AG09309 (cell line): ENCODE measurements at regions not wholly inside any gene's neighbourhood (a gene's known extent, or its start where the extent isn't known, plus 50 kb on each side); places are given as distances from the start of the nearest gene placed in this dataset.
"Not testable (repeated sequence)": the region's sequence is repeated elsewhere in the genome, so short reads cannot be mapped to it uniquely, and the experiment has no call there.

Source experiments
- DNase-seq: peaks from one replicate; pipeline ENCODE4 v3.0.0-alpha.2; 2010; ENCODE audit warnings: low read depth
- H3K4me3 ChIP-seq: 2 replicates; pipeline ENCODE4 v1.5.1; 2011; ENCODE audit warnings: mild to moderate bottlenecking, low read depth, low read length, moderate library complexity; ENCODE audit not compliant: control insufficient read depth
- CTCF ChIP-seq: IDR thresholded peaks from 2 replicates; pipeline ENCODE4 v1.5.1; 2011; ENCODE audit warnings: mild to moderate bottlenecking, low read depth, low read length, inconsistent platforms; ENCODE audit not compliant: insufficient read depth, control insufficient read depth; ENCODE audit errors: missing control alignments

DNA sequence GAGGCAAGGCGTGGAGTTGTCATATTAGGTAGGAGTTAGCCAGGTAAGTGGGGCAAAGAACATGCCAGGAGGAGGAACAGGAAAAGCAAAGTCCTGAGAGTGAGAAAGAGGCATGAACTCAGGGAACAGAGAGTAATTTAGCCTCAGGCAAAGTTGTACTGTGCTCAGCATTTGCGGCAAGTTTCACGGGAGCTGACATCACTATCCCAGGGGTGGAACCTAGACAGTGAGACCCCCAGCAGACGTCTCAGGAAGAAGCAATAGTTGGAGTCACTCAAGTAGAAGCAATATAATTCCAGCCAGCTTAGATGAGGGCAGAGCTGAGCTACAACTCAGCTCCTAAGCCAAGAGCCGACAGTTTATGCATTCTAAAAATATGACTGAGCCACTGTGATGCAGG lies 426.0 kb upstream of the ISX start:
- no peak for TF ChIP-seq CTCF
- H3K4me3 ChIP-seq = no peak overlapping the region
- DNase-seq = no peak

- TF ChIP-seq CTCF = no peak
- H3K4me3 ChIP-seq = no peak overlapping the region
- DNase-seq = no peak
These were observed 420.6 kb upstream of the ISX start for GRCh38 chr22:34645375-34645774.

- TF ChIP-seq CTCF = no peak
- no peak for DNase-seq
- H3K4me3 ChIP-seq = no peak overlapping the region
These were observed 397.0 kb upstream of the ISX start for GRCh38 chr22:34669001-34669400.

DNA sequence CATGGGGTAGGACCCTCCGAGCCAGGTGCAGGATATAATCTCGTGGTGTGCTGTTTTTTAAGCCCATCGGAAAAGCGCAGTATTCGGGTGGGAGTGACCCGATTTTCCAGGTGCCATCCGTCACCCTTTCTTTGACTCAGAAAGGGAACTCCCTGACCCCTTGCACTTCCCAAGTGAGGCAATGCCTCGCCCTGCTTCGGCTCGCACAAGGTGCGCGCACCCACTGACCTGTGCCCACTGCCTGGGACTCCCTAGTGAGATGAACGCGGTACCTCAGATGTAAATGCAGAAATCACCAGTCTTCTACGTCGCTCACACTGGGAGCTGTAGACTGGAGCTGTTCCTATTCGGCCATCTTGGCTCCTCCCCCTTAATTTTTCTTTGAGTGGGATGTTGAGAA lies 382.9 kb upstream of the ISX start:
- DNase-seq, H3K4me3 ChIP-seq: not testable (repeated sequence)

DNA sequence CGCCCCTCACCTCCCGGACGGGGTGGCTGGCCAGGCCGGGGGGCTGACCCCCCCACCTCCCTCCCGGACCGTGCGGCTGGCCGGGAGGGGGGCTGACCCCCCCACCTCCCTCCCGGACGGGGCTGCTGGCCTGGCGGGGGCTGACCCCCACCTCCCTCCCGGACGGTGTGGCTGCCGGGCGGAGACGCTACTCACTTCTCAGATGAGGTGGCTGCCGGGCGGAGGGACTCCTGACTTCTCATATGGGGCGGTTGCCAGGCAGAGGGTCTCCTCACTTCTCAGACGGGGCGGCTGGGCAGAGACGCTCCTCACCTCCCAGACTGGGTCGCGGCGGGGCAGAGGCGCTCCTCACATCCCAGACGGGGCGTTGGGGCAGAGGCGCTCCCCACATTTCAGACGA lies 381.7 kb upstream of the ISX start:
- not testable (repeated sequence) for DNase-seq, H3K4me3 ChIP-seq

GRCh38 chr22:34687116-34687515 lies 378.8 kb upstream of the ISX start:
- DNase-seq = no peak
- H3K4me3 ChIP-seq = no peak overlapping the region
- no peak for TF ChIP-seq CTCF

GRCh38 chr22:34688825-34689224 lies 377.1 kb upstream of the ISX start:
- DNase-seq = no peak
- TF ChIP-seq CTCF = no peak
- H3K4me3 ChIP-seq = no peak overlapping the region

- TF ChIP-seq CTCF = no peak
- no peak for DNase-seq
- H3K4me3 ChIP-seq = no peak overlapping the region
These were observed 369.4 kb upstream of the ISX start for GRCh38 chr22:34696557-34696956.
